Muscle layer of colon (tissue), 2 donors: ENCODE measurements at regions not wholly inside any gene's neighbourhood (a gene's known extent, or its start where the extent isn't known, plus 50 kb on each side); places are given as distances from the start of the nearest gene placed in this dataset.
"Not testable (repeated sequence)": the region's sequence is repeated elsewhere in the genome, so short reads cannot be mapped to it uniquely, and the experiment has no call there.

ENCODE experiments used
- H3K27ac ChIP-seq: one replicate; pipeline ENCODE4 v1.7.0; 2013; ENCODE audit warnings: low read depth, mild to moderate bottlenecking, low read length, moderate library complexity
- H3K27me3 ChIP-seq, 2 donors: one replicate each; pipeline ENCODE4 v1.7.0; 2013; ENCODE audit warnings: low read length in 2 of 2, mild to moderate bottlenecking in 2 of 2; ENCODE audit not compliant: insufficient read depth in 2 of 2, control insufficient read depth in 1 of 2
- H3K36me3 ChIP-seq: one replicate; pipeline ENCODE4 v1.7.0; 2013; ENCODE audit warnings: mild to moderate bottlenecking, low read length; ENCODE audit not compliant: insufficient read depth
- H3K4me1 ChIP-seq: one replicate; pipeline ENCODE4 v1.7.0; 2013; ENCODE audit warnings: mild to moderate bottlenecking, low read length; ENCODE audit not compliant: insufficient read depth
- H3K4me3 ChIP-seq, 2 donors: one replicate each; pipeline ENCODE4 v1.7.0; 2013; ENCODE audit warnings: low read length in 2 of 2, low read depth in 1 of 2, mild to moderate bottlenecking in 1 of 2, moderate library complexity in 1 of 2
- H3K9ac ChIP-seq: one replicate; pipeline ENCODE4 v1.7.0; 2013; ENCODE audit warnings: low read length
- H3K9me3 ChIP-seq: one replicate; pipeline ENCODE4 v1.7.0; 2013; ENCODE audit warnings: mild to moderate bottlenecking, low read length
- donor health status: abdominal sarcoma.
- donor health status: Adenocarcinoma of cecum.

- H3K4me3 ChIP-seq, H3K9me3 ChIP-seq, H3K9ac ChIP-seq, H3K4me1 ChIP-seq, H3K27me3 ChIP-seq, H3K36me3 ChIP-seq, H3K27ac ChIP-seq: not testable (repeated sequence)
Observed at GRCh38 chr12:85433148-85433547, 153.1 kb downstream of the ALX1 start.

GRCh38 chr12:85440271-85440670 is 160.3 kb downstream of the ALX1 start:
- Histone ChIP-seq H3K4me1 (no peaks in the 10 kb centered on the region), H3K9ac (no peak overlapping the region), H3K27ac (no peak overlapping the region), H3K4me3 (no peak overlapping the region), H3K27me3 (no peaks in the 10 kb centered on the region), H3K9me3 (no peaks in the 10 kb centered on the region), H3K36me3 (no peaks in the 10 kb centered on the region)

DNA sequence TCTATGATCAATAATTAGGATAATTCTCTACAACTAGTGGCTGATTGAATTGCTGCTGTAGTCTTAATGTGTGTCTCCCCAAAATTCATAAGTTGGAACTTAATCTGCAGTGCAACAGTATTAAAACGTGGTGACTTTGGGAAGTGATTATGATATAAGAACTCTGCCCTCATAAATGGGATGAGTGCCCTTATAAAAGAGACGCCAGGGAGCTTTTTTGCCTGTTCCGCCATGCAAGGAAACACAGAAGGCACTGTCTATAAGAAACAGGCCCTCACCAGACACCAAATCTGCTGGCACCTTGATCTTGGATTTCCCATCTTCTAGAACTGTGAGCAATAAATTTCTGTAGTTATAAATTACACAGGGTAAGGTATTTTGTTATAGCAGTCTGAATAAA is 161.0 kb downstream of the ALX1 start:
- Histone ChIP-seq H3K4me1 (no peaks in the 10 kb centered on the region), H3K27me3 (no peaks in the 10 kb centered on the region), H3K36me3 (no peaks in the 10 kb centered on the region), H3K27ac (no peak overlapping the region), H3K4me3 (no peak overlapping the region), H3K9ac (no peak overlapping the region), H3K9me3 (no peaks in the 10 kb centered on the region)

DNA sequence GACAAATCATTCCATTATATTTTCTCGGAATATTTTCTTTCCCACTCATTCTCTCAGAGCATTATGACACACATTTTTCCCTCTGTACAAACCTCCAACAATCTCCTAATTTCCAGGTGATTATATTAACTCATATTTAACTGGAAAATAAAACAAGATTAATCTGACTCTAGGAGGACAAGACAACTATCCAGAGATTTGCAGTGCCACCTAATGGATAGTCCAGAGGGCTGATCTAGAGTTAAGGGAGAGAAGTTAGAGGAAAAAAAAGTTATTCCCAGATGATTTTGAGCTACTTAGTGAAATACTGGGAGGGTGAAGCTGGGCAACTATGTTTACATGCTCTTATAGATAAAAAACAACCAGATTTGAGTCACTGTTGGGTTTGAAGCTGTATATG is 161.7 kb downstream of the ALX1 start:
- no peak overlapping the region for H3K9ac ChIP-seq
- no peaks in the 10 kb centered on the region for H3K27me3 ChIP-seq
- no peaks in the 10 kb centered on the region for H3K36me3 ChIP-seq
- no peaks in the 10 kb centered on the region for H3K4me1 ChIP-seq
- no peak overlapping the region for H3K27ac ChIP-seq
- no peak overlapping the region for H3K4me3 ChIP-seq
- H3K9me3 ChIP-seq, result no peaks in the 10 kb centered on the region

- H3K36me3 ChIP-seq, result no peaks in the 10 kb centered on the region
- H3K27ac ChIP-seq, result no peak overlapping the region
- no peaks in the 10 kb centered on the region for H3K27me3 ChIP-seq
- H3K9me3 ChIP-seq, result no peaks in the 10 kb centered on the region
- H3K9ac ChIP-seq, result no peak overlapping the region
- H3K4me3 ChIP-seq, result no peak overlapping the region
- no peaks in the 10 kb centered on the region for H3K4me1 ChIP-seq
Observed at GRCh38 chr12:85445060-85445938, 165.3 kb downstream of the ALX1 start.

DNA sequence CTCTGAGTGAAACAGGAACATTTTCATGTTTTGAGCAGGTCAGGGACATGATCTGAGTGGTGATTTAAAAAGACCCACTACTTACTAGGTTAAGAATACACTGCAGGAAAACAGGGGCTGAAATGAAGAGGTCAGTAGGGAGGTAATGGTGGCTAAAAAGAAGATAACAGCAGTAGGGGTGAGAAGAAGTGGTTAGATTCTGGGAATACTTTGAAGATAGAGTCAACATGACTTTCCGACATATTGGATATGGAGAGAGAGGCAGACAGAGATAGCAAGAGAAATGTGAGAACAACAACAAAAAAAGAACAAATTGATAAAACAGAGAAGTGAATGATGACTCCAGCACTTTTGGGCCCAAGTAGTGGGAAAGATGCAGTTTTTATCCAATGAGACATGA is 168.0 kb downstream of the ALX1 start:
- H3K9ac ChIP-seq, result no peak overlapping the region
- no peak overlapping the region for H3K4me3 ChIP-seq
- H3K36me3 ChIP-seq, result no peaks in the 10 kb centered on the region

DNA sequence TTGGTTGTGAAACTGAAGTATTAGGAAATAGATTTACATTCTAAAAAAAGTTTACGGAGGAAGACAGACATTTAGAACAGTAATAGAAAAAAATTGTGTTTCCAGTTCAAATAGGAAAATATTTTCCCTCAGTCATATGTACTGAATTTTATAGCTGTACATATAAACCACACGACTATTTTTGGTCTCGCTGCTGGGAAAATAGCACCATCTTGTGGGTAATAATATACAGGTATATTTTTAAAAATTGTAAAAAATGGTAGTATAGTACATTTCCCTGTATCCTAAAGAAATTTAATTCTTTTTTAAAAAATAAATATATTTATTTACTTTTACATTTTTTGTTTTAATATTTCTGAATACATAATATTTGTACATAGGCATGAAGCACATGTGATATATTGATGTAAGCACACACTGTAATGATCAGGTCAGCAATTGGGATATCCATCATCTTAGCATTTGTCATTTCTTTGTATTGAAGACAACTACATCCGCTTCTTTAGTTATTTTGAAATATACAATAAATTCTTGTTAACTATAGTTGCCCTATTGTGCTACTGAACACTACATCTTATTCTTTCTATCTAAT is 168.6 kb downstream of the ALX1 start:
- Histone ChIP-seq H3K36me3 (no peaks in the 10 kb centered on the region), H3K4me3 (no peak overlapping the region), H3K9me3 (no peaks in the 10 kb centered on the region), H3K9ac (no peak overlapping the region), H3K27ac (no peak overlapping the region), H3K27me3 (no peaks in the 10 kb centered on the region), H3K4me1 (no peaks in the 10 kb centered on the region)

More for the DNA sequence above, 168.0 kb downstream of the ALX1 start:
- no peak overlapping the region for H3K27ac ChIP-seq
- H3K4me1 ChIP-seq, result no peaks in the 10 kb centered on the region
- H3K27me3 ChIP-seq, result no peaks in the 10 kb centered on the region
- no peaks in the 10 kb centered on the region for H3K9me3 ChIP-seq

DNA sequence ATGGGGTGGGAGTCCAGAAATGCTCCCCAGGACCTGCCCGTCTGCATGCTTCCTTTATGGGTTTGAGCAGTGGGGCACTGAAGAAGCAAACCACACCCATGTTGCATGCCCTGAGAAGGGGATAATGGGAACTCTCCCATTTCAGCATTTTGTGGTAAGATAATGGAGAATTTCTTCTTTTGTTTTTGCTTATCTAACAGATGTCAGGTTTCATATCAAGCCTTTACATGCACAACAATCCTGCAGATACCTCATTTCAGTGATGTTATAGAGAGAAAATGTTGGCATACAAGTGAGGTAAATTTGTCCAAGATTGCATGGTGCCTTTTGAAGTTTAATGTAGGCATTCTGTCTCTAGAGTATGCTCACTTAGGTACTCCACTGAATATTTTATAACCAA is 177.0 kb downstream of the ALX1 start:
- Histone ChIP-seq H3K27ac (no peak overlapping the region), H3K4me3 (no peak overlapping the region), H3K4me1 (no peaks in the 10 kb centered on the region), H3K36me3 (no peaks in the 10 kb centered on the region), H3K9me3 (no peaks in the 10 kb centered on the region), H3K9ac (no peak overlapping the region), H3K27me3 (no peaks in the 10 kb centered on the region)

DNA sequence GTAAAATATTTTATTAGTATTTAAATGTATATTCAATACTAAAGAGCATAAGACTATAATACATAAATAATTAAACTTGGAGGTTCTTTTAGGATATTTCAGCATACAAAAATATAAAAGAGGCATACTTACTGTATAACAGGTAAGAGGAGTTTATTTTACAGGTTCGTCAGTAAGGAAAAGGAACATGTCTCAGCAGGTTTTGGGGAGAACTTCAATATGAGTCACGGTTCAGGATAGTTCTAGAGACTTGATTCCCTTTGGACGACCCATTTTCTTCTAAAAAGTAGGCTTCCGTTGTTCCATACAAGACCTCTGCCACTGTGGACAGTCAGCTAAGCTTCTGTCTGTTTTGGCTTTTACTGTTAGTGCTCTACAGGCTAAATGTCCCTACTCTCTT is 181.1 kb downstream of the ALX1 start:
- Histone ChIP-seq H3K9me3 (no peaks in the 10 kb centered on the region), H3K4me1 (no peaks in the 10 kb centered on the region), H3K27me3 (no peaks in the 10 kb centered on the region), H3K27ac (no peak overlapping the region), H3K36me3 (no peaks in the 10 kb centered on the region), H3K4me3 (no peak overlapping the region), H3K9ac (no peak overlapping the region)

DNA sequence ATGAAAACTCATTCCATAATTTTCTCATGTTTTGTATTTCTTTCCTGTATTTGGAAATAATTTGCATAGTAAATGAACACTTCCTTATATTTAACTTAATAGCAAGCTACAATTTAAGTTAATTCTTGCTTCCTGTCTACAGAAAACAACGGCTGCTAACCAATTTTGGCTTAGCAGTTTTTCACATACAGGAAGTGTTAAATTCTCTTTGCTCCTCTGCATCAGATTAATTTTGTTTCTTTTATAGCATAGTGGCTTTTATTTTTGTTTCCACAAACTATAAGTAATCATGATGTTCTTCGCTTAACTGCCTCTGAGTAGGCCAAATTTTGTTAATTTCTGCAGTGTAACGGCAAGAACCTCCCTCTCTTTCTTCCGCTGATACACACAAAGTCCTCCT is 182.9 kb downstream of the ALX1 start:
- H3K4me3 ChIP-seq, result no peak overlapping the region

DNA sequence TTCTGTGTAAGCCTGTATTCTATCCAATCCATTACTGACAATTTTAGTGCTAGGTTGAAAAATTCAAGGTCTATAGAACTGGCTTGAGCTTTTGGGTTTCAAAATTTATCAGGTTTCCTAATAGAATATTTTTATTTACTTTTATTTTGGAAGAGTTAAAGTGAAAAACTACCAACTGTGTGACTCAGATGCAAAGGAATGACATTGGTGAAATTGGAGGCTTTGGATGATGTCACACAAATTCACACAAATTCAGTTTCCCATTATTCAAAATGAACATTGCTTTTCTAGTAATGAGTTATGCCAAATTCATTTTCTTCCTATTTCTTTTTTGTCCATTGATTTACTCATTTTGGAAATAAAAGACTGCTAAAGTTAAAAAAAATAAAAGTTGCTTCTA is 186.9 kb downstream of the ALX1 start:
- Histone ChIP-seq H3K27ac (no peak overlapping the region), H3K4me3 (no peak overlapping the region), H3K36me3 (no peaks in the 10 kb centered on the region), H3K4me1 (no peaks in the 10 kb centered on the region), H3K9ac (no peak overlapping the region), H3K27me3 (no peaks in the 10 kb centered on the region), H3K9me3 (no peaks in the 10 kb centered on the region)

More for the DNA sequence above, 182.9 kb downstream of the ALX1 start:
- Histone ChIP-seq H3K27ac (no peak overlapping the region), H3K36me3 (no peaks in the 10 kb centered on the region), H3K4me1 (no peaks in the 10 kb centered on the region), H3K27me3 (no peaks in the 10 kb centered on the region), H3K9ac (no peak overlapping the region), H3K9me3 (no peaks in the 10 kb centered on the region)
